Skeletal muscle satellite cell (primary cell): ENCODE measurements at regions not wholly inside any gene's neighbourhood (a gene's known extent, or its start where the extent isn't known, plus 50 kb on each side); places are given as distances from the start of the nearest gene placed in this dataset.
"Not testable (repeated sequence)": the region's sequence is repeated elsewhere in the genome, so short reads cannot be mapped to it uniquely, and the experiment has no call there.

Source experiments
- H3K27me3 ChIP-seq: 2 replicates; pipeline ENCODE4 v1.7.0; 2013; ENCODE audit warnings: low read length; ENCODE audit not compliant: control insufficient read depth, insufficient read depth
- H3K36me3 ChIP-seq: 2 replicates; pipeline ENCODE4 v1.7.0; 2013; ENCODE audit warnings: mild to moderate bottlenecking, control low read depth, low read length; ENCODE audit not compliant: insufficient read depth
- H3K4me1 ChIP-seq: 2 replicates; pipeline ENCODE4 v1.7.0; 2013; ENCODE audit warnings: low read length; ENCODE audit not compliant: control insufficient read depth, insufficient read depth
- H3K4me2 ChIP-seq: 2 replicates; pipeline ENCODE4 v1.7.0; 2013; ENCODE audit warnings: mild to moderate bottlenecking, low read length
- H3K4me3 ChIP-seq: 2 replicates; pipeline ENCODE4 v1.7.0; 2013; ENCODE audit warnings: low read length
- H3K9ac ChIP-seq: 2 replicates; pipeline ENCODE4 v1.7.0; 2013; ENCODE audit warnings: mild to moderate bottlenecking, low read depth, low read length, moderate library complexity
- H3K9me3 ChIP-seq: replicated peaks from 2 replicates; pipeline ENCODE4 v1.7.0; 2013; ENCODE audit warnings: mild to moderate bottlenecking, control low read depth, low read length

- Histone ChIP-seq H3K36me3 (no peaks in the 10 kb centered on the region), H3K4me2 (no peak overlapping the region), H3K9me3 (no peaks in the 10 kb centered on the region), H3K4me1 (no peaks in the 10 kb centered on the region), H3K9ac (no peak overlapping the region), H3K4me3 (no peak overlapping the region), H3K27me3 (no peaks in the 10 kb centered on the region)
These were observed 498.4 kb downstream of the TTLL7 start for GRCh38 chr1:83500531-83500930.

GRCh38 chr1:83499998-83500397 is 498.9 kb downstream of the TTLL7 start:
- no peaks in the 10 kb centered on the region for H3K9me3 ChIP-seq
- H3K4me3 ChIP-seq, result no peak overlapping the region
- H3K4me2 ChIP-seq, result no peak overlapping the region
- H3K4me1 ChIP-seq, result no peaks in the 10 kb centered on the region
- H3K27me3 ChIP-seq, result no peaks in the 10 kb centered on the region
- H3K9ac ChIP-seq, result no peak overlapping the region
- H3K36me3 ChIP-seq, result no peaks in the 10 kb centered on the region

GRCh38 chr1:83497563-83497962 is 501.4 kb downstream of the TTLL7 start:
- Histone ChIP-seq H3K9me3 (no peaks in the 10 kb centered on the region), H3K4me2 (no peak overlapping the region), H3K4me3 (no peak overlapping the region), H3K36me3 (no peaks in the 10 kb centered on the region), H3K9ac (no peak overlapping the region), H3K4me1 (no peaks in the 10 kb centered on the region), H3K27me3 (no peaks in the 10 kb centered on the region)

GRCh38 chr1:83495560-83495959 is 503.4 kb downstream of the TTLL7 start:
- Histone ChIP-seq H3K9ac (no peak overlapping the region), H3K36me3 (no peaks in the 10 kb centered on the region), H3K4me3 (no peak overlapping the region), H3K4me2 (no peak overlapping the region), H3K27me3 (no peaks in the 10 kb centered on the region), H3K4me1 (no peaks in the 10 kb centered on the region), H3K9me3 (no peaks in the 10 kb centered on the region)

GRCh38 chr1:83493633-83494032 is 505.3 kb downstream of the TTLL7 start:
- Histone ChIP-seq H3K9ac (no peak overlapping the region), H3K27me3 (no peaks in the 10 kb centered on the region), H3K4me2 (no peak overlapping the region), H3K9me3 (no peaks in the 10 kb centered on the region), H3K36me3 (no peaks in the 10 kb centered on the region), H3K4me3 (no peak overlapping the region), H3K4me1 (no peaks in the 10 kb centered on the region)

DNA sequence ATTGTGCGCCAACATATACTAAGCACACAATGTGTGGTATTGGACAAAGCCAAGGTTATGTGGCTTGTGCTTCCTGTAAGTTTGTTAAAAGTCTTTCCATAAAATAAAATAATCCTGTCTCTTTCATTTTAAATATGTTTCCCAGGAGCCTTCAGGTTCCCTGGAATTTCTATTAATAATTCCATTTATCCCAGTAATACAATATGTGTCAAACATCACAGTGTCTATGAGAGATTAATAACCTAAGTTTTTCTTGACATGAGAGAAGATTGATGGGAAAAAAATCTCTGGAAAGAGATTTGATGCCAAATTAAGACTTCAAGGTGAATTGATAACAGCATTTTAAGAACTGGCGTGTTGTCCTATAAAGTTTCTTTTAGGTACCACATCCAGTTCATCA is 507.0 kb downstream of the TTLL7 start:
- Histone ChIP-seq H3K4me3 (no peak overlapping the region), H3K9me3 (no peaks in the 10 kb centered on the region), H3K27me3 (no peaks in the 10 kb centered on the region), H3K4me2 (no peak overlapping the region), H3K36me3 (no peaks in the 10 kb centered on the region), H3K4me1 (no peaks in the 10 kb centered on the region), H3K9ac (no peak overlapping the region)

GRCh38 chr1:83490988-83491387 is 507.9 kb downstream of the TTLL7 start:
- Histone ChIP-seq H3K9ac (no peak overlapping the region), H3K27me3 (no peaks in the 10 kb centered on the region), H3K36me3 (no peaks in the 10 kb centered on the region), H3K4me3 (no peak overlapping the region), H3K4me2 (no peak overlapping the region), H3K4me1 (no peaks in the 10 kb centered on the region), H3K9me3 (no peaks in the 10 kb centered on the region)

GRCh38 chr1:83488105-83488504 is 510.8 kb downstream of the TTLL7 start:
- H3K9me3 ChIP-seq, H3K4me3 ChIP-seq, H3K9ac ChIP-seq, H3K36me3 ChIP-seq, H3K4me2 ChIP-seq, H3K27me3 ChIP-seq, H3K4me1 ChIP-seq: not testable (repeated sequence)

GRCh38 chr1:83487460-83487859 is 511.5 kb downstream of the TTLL7 start:
- H3K4me2 ChIP-seq, H3K36me3 ChIP-seq, H3K9me3 ChIP-seq, H3K4me3 ChIP-seq, H3K4me1 ChIP-seq, H3K9ac ChIP-seq, H3K27me3 ChIP-seq: not testable (repeated sequence)

- not testable (repeated sequence) for H3K9me3 ChIP-seq, H3K4me3 ChIP-seq, H3K36me3 ChIP-seq, H3K4me2 ChIP-seq, H3K9ac ChIP-seq, H3K4me1 ChIP-seq, H3K27me3 ChIP-seq
These were observed 513.5 kb downstream of the TTLL7 start for GRCh38 chr1:83485314-83486019.

DNA sequence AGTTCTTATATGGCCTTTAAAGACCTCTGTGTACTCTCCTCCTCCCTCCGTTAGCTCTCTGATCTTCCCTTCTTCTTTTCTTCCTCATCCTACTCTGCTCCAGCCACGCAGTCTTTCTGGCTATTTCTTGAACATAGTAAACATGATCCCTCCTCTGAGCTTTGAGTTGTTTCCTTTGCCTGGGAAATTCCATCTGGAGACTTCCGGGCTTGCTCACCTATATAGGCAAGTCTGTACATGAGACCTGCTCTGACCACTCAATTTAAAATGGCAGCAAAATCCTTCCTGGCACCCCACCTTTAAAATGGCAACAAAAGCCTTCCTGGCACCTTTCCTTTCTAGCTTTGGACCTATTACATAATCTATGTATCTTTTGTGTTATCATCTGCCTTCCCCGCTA is 517.6 kb downstream of the TTLL7 start:
- not testable (repeated sequence) for H3K4me1 ChIP-seq, H3K4me3 ChIP-seq, H3K27me3 ChIP-seq, H3K4me2 ChIP-seq, H3K9ac ChIP-seq, H3K36me3 ChIP-seq, H3K9me3 ChIP-seq

DNA sequence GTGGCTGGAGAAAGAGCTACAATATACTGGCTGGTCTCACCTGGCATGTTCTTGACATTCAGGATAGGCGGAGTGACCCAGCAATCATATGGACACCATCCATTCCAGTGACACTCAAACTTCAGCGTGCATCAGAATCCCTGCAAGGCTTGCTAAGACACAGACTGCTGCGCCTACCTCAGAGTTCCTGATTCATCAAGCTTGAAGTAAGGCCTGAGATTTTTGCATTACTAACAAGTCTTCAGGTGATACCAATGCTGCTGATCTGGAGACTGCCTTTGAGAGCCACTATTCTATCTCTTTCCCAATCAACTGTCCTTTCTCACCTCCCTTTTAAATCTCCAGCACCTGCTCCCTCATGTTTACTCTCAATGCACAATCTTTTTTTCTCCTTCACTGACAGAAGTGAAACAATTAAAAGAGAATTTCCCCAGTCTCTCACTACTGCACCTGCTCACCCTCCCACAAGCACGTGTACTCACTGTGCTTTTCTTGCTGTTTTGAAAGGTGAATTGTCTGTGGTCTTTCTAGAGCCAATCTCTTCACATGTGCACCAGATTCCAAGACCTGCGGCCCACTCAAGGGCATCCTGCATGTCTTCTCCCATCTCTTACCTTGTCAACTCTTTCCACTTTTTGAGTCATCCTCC is 519.2 kb downstream of the TTLL7 start:
- not testable (repeated sequence) for H3K4me2 ChIP-seq, H3K9me3 ChIP-seq, H3K4me1 ChIP-seq, H3K4me3 ChIP-seq, H3K36me3 ChIP-seq, H3K27me3 ChIP-seq, H3K9ac ChIP-seq
